GM19239 (cell line): ENCODE measurements at regions not wholly inside any gene's neighbourhood (a gene's known extent, or its start where the extent isn't known, plus 50 kb on each side); places are given as distances from the start of the nearest gene placed in this dataset.
"Not testable (repeated sequence)": the region's sequence is repeated elsewhere in the genome, so short reads cannot be mapped to it uniquely, and the experiment has no call there.

ENCODE experiments used
- DNase-seq: peaks from one replicate; pipeline ENCODE4 v3.0.0; 2011; ENCODE audit warnings: low spot score; ENCODE audit not compliant: insufficient read length
- FAIRE-seq: peaks from 2 replicates; lab custom pipeline; 2011; peaks lifted over from hg19 to GRCh38; lab: Jason Lieb, UNC

- no peak for FAIRE-seq
- no peak for DNase-seq
These were observed 147.1 kb upstream of the RPL34 start for GRCh38 chr4:108473163-108473720.

- no peak for FAIRE-seq
- peak; percentile 12 for DNase-seq
These were observed 153.2 kb upstream of the RPL34 start for GRCh38 chr4:108466936-108467902.

GRCh38 chr4:108465886-108466500 lies 154.4 kb upstream of the RPL34 start:
- DNase-seq (no peak), FAIRE-seq (no peak)

GRCh38 chr4:108458681-108459080 lies 161.7 kb upstream of the RPL34 start:
- FAIRE-seq (no peak), DNase-seq (no peak)

- DNase-seq (no peak), FAIRE-seq (no peak)
These were observed 166.1 kb upstream of the RPL34 start for GRCh38 chr4:108454227-108454626.

GRCh38 chr4:108453366-108453765 lies 167.0 kb upstream of the RPL34 start:
- DNase-seq, result no peak
- FAIRE-seq, result no peak

GRCh38 chr4:108450236-108450898 lies 170.0 kb upstream of the RPL34 start:
- FAIRE-seq (no peak), DNase-seq (no peak)

- no peak for DNase-seq
- no peak for FAIRE-seq
These were observed 171.2 kb upstream of the RPL34 start for GRCh38 chr4:108449129-108449528.

GRCh38 chr4:108446556-108446955 lies 173.8 kb upstream of the RPL34 start:
- DNase-seq (no peak), FAIRE-seq (no peak)

GRCh38 chr4:108445716-108446115 lies 174.7 kb upstream of the RPL34 start:
- DNase-seq, result no peak
- no peak for FAIRE-seq

- DNase-seq (no peak), FAIRE-seq (no peak)
These were observed 176.8 kb upstream of the RPL34 start for GRCh38 chr4:108443585-108443984.

GRCh38 chr4:108433832-108434231 lies 186.5 kb upstream of the RPL34 start:
- DNase-seq (no peak), FAIRE-seq (no peak)

GRCh38 chr4:108433394-108433793 lies 187.0 kb upstream of the RPL34 start:
- FAIRE-seq, DNase-seq: not testable (repeated sequence)

GRCh38 chr4:108432418-108432817 lies 188.0 kb upstream of the RPL34 start:
- DNase-seq, result no peak
- no peak for FAIRE-seq

GRCh38 chr4:108431986-108432385 lies 188.4 kb upstream of the RPL34 start:
- DNase-seq, result no peak
- no peak for FAIRE-seq

GRCh38 chr4:108430921-108431320 lies 189.5 kb upstream of the RPL34 start:
- FAIRE-seq (no peak), DNase-seq (no peak)

- DNase-seq (no peak), FAIRE-seq (no peak)
These were observed 190.7 kb upstream of the RPL34 start for GRCh38 chr4:108429662-108430061.

- no peak for DNase-seq
- FAIRE-seq, result no peak
These were observed 191.5 kb upstream of the RPL34 start for GRCh38 chr4:108428923-108429322.

- DNase-seq, result no peak
- FAIRE-seq, result no peak
These were observed 192.4 kb upstream of the RPL34 start for GRCh38 chr4:108427946-108428485.

GRCh38 chr4:108426493-108426892 lies 193.9 kb upstream of the RPL34 start:
- DNase-seq (no peak), FAIRE-seq (no peak)
